ENCODE measurements at regions not wholly inside any gene's neighbourhood (a gene's known extent, or its start where the extent isn't known, plus 50 kb on each side); places are given as distances from the start of the nearest gene placed in this dataset.

DNA sequence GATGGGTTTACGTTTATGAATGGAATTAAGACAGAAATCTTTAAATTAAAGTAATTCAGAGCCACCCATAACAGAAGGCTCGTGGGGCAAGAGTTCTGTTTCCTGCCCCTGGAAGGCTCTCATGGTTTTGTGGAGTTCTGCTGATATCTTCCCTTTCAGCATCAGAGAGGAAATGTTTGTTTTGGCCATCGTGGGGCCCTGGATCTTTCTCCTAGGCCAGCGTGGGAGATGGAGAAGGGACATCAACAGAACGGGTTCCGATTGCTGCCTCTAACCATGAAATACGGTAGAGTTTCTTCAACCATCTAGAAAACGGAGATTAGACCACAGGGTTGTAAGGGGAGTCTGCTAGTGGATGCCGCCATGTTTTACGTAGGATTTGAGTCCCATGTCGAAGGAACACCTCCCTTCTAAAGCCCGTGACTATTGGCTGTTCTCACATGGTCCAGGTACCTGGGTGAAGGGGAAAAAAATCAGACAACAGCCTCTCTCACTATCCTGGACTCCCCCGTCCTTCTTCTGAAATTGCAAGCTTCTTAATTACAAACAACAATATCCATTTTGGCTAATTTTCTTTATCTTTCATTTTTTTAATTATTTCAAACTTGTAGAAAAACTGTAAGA is 169.1 kb upstream of the CELF2 start:
- Mint-ChIP-seq H3K4me1 (peaks cover 24% of the 10 kb centered on the region), H3K27ac (no peak overlapping the region), H3K4me3 (no peak overlapping the region), H3K9me3 (peaks cover 2% of the 10 kb centered on the region), H3K27me3 (ENCODE audit: insufficient read depth, low read depth) (no peaks in the 10 kb centered on the region), H3K36me3 (peaks cover 2% of the 10 kb centered on the region)
- H3K9ac ChIP-seq, result no peak overlapping the region
- no peaks in the 10 kb centered on the region for H3F3A ChIP-seq (ENCODE audit: low read depth)
- H3K27ac ChIP-seq, result no peak overlapping the region
- H3K4me3 ChIP-seq, result no peak overlapping the region
- TF ChIP-seq EZH2phosphoT487 (IDR thresholded peaks at IDR 0.05), result no peak
- no peak for TF ChIP-seq EZH2 (IDR thresholded peaks at IDR 0.05)
- TF ChIP-seq, protein P1, sequence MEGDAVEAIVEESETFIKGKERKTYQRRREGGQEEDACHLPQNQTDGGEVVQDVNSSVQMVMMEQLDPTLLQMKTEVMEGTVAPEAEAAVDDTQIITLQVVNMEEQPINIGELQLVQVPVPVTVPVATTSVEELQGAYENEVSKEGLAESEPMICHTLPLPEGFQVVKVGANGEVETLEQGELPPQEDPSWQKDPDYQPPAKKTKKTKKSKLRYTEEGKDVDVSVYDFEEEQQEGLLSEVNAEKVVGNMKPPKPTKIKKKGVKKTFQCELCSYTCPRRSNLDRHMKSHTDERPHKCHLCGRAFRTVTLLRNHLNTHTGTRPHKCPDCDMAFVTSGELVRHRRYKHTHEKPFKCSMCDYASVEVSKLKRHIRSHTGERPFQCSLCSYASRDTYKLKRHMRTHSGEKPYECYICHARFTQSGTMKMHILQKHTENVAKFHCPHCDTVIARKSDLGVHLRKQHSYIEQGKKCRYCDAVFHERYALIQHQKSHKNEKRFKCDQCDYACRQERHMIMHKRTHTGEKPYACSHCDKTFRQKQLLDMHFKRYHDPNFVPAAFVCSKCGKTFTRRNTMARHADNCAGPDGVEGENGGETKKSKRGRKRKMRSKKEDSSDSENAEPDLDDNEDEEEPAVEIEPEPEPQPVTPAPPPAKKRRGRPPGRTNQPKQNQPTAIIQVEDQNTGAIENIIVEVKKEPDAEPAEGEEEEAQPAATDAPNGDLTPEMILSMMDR (IDR thresholded peaks at IDR 0.05), result no peak
- no peaks in the 10 kb centered on the region for H4K20me1 ChIP-seq (ENCODE audit: low read depth)
- H3K27me3 ChIP-seq, result no peaks in the 10 kb centered on the region
- no peaks in the 10 kb centered on the region for H3K36me3 ChIP-seq
- H2AFZ ChIP-seq (replicated peaks), result no peak overlapping the region
- H3K9me3 ChIP-seq (ENCODE audit: low read depth), result no peaks in the 10 kb centered on the region
- no peaks in the 10 kb centered on the region for H3K79me2 ChIP-seq (ENCODE audit: low read depth)
- DNase-seq (ENCODE audit: low spot score), result no peak
- no peak overlapping the region for H3K4me2 ChIP-seq
- H3K4me1 ChIP-seq, result peaks cover 14% of the 10 kb centered on the region

GRCh38 chr10:10849306-10849705 is 168.4 kb upstream of the CELF2 start:
- Histone ChIP-seq H3K27ac (no peak overlapping the region), H3F3A (ENCODE audit: low read depth) (no peaks in the 10 kb centered on the region), H3K4me3 (no peak overlapping the region), H4K20me1 (ENCODE audit: low read depth) (no peaks in the 10 kb centered on the region), H2AFZ (replicated peaks) (no peak overlapping the region), H3K27me3 (no peaks in the 10 kb centered on the region), H3K79me2 (ENCODE audit: low read depth) (no peaks in the 10 kb centered on the region), H3K4me1 (peaks cover 13% of the 10 kb centered on the region), H3K9me3 (ENCODE audit: low read depth) (no peaks in the 10 kb centered on the region), H3K4me2 (no peak overlapping the region), H3K36me3 (no peaks in the 10 kb centered on the region), H3K9ac (no peak overlapping the region)
- Mint-ChIP-seq H3K4me3 (no peak overlapping the region), H3K27me3 (ENCODE audit: insufficient read depth, low read depth) (no peaks in the 10 kb centered on the region), H3K36me3 (peaks cover 2% of the 10 kb centered on the region), H3K4me1 (peaks cover 24% of the 10 kb centered on the region), H3K9me3 (peaks cover 2% of the 10 kb centered on the region), H3K27ac (no peak overlapping the region)
- DNase-seq (ENCODE audit: low spot score), result no peak
- TF ChIP-seq EZH2 (IDR thresholded peaks at IDR 0.05) (no peak), EZH2phosphoT487 (IDR thresholded peaks at IDR 0.05) (no peak)
- TF ChIP-seq, protein P1 (IDR thresholded peaks at IDR 0.05), result no peak

GRCh38 chr10:10850214-10850613 is 167.5 kb upstream of the CELF2 start:
- H3K27ac Mint-ChIP-seq, result no peak overlapping the region
- H3K9me3 ChIP-seq (ENCODE audit: low read depth), result no peaks in the 10 kb centered on the region
- DNase-seq (ENCODE audit: low spot score), result no peak

More at GRCh38 chr10:10850214-10850613, 167.5 kb upstream of the CELF2 start:
- Histone ChIP-seq H3K9ac (no peak overlapping the region), H3K27me3 (no peaks in the 10 kb centered on the region), H3K27ac (no peak overlapping the region), H3K4me3 (no peak overlapping the region), H3F3A (ENCODE audit: low read depth) (no peaks in the 10 kb centered on the region), H2AFZ (replicated peaks) (no peak overlapping the region), H3K79me2 (ENCODE audit: low read depth) (no peaks in the 10 kb centered on the region), H3K4me1 (peaks cover 7% of the 10 kb centered on the region), H3K4me2 (no peak overlapping the region), H4K20me1 (ENCODE audit: low read depth) (no peaks in the 10 kb centered on the region), H3K36me3 (no peaks in the 10 kb centered on the region)
- TF ChIP-seq EZH2 (IDR thresholded peaks at IDR 0.05), result no peak
- TF ChIP-seq EZH2phosphoT487 (IDR thresholded peaks at IDR 0.05), result no peak
- TF ChIP-seq, protein P1 (IDR thresholded peaks at IDR 0.05), result no peak
- Mint-ChIP-seq H3K4me1 (peaks cover 21% of the 10 kb centered on the region), H3K9me3 (peaks cover 2% of the 10 kb centered on the region), H3K36me3 (peaks cover 2% of the 10 kb centered on the region), H3K27me3 (ENCODE audit: insufficient read depth, low read depth) (no peaks in the 10 kb centered on the region), H3K4me3 (no peak overlapping the region)

Measured in neural progenitor cell (in vitro differentiated cells).